GM12878 (cell line): ENCODE measurements at regions not wholly inside any gene's neighbourhood (a gene's known extent, or its start where the extent isn't known, plus 50 kb on each side); places are given as distances from the start of the nearest gene placed in this dataset.

Experiments
- ATAC-seq: fragments of 200-7000 bp; cut with Tn5 transposase; 3 replicates; pipeline ENCODE4 v1.9.1; 2020; ENCODE audit warnings: mild to moderate bottlenecking, moderate library complexity
- BruUV-seq: library from RNA; stranded (reverse); fragments of 400-500 nt; replicated peaks from 2 replicates; lab custom pipeline; 2021; lab: Mats Ljungman, UMichigan
- CTCF ChIA-PET: fragments of 300-600 bp; sonication (Branson Sonifier 250); formaldehyde crosslinking; extraction: SDS; loops from one replicate; lab custom pipeline; 2021; ENCODE audit warnings: inconsistent platforms; lab: Yijun Ruan, JAX
- POLR2A ChIA-PET: fragments of 350-600 bp; formaldehyde crosslinking; extraction: SDS; loops from one replicate; lab custom pipeline; 2021; ENCODE audit warnings: inconsistent platforms; lab: Charles Lee
- RAD21 ChIA-PET: fragments of 300-600 bp; sonication (Branson Sonifier 250); formaldehyde crosslinking; loops from one replicate; lab custom pipeline; 2023; ENCODE audit warnings: antibody characterized with exemption; ENCODE audit not compliant: unreplicated experiment; lab: Charles Lee
- SMC1A ChIA-PET: fragments of 300-600 bp; sonication (Branson Sonifier 250); formaldehyde crosslinking; loops from one replicate; lab custom pipeline; 2023; ENCODE audit not compliant: unreplicated experiment, uncharacterized antibody; lab: Charles Lee
- DNase-seq: peaks from one replicate; pipeline ENCODE4 v3.0.0-alpha.2; 2011; ENCODE audit warnings: low read depth, low spot score
- FAIRE-seq: peaks from 3 replicates; lab custom pipeline; 2011; peaks lifted over from hg19 to GRCh38; lab: Jason Lieb, UNC
- H2AFZ ChIP-seq: 2 replicates; pipeline ENCODE4 v1.6.0; 2011; ENCODE audit warnings: low read depth, low read length, control low read depth; ENCODE audit not compliant: control insufficient read depth
- H3K27ac ChIP-seq: 2 replicates; pipeline ENCODE4 v1.5.1; 2011; ENCODE audit warnings: control low read depth; ENCODE audit not compliant: control insufficient read depth, insufficient read depth
- H3K27me3 ChIP-seq, 2 experiments: replicated peaks in 1 of 2; 2 replicates each; pipeline versions ENCODE4 v1.6.0 to v1.6.1; 2011; ENCODE audit warnings: low read length in 1 of 2; ENCODE audit not compliant: control insufficient read depth in 2 of 2, insufficient read depth in 2 of 2
- H3K36me3 ChIP-seq, 2 experiments: 2 replicates each; pipeline ENCODE4 v1.5.1; 2011; ENCODE audit warnings: low read length in 1 of 2; ENCODE audit not compliant: control insufficient read depth in 2 of 2, insufficient read depth in 2 of 2
- H3K4me1 ChIP-seq: 2 replicates; pipeline ENCODE4 v1.6.1; 2011; ENCODE audit warnings: mild to moderate bottlenecking, low read length, moderate library complexity, mixed read lengths; ENCODE audit not compliant: control insufficient read depth, insufficient read depth
- H3K4me2 ChIP-seq: 2 replicates; pipeline ENCODE4 v1.6.0; 2011; ENCODE audit warnings: control low read depth; ENCODE audit not compliant: control insufficient read depth, insufficient read depth
- H3K4me3 ChIP-seq: fragments of 200-600 bp; sonication (generic); 2 replicates; pipeline ENCODE4 v1.5.1; 2016
- H3K79me2 ChIP-seq: 2 replicates; pipeline ENCODE4 v1.6.0; 2011; ENCODE audit warnings: low read length; ENCODE audit not compliant: control insufficient read depth, insufficient read depth
- H3K9ac ChIP-seq: 2 replicates; pipeline ENCODE4 v1.8.0; 2011; ENCODE audit warnings: low read length, control low read depth, mixed read lengths; ENCODE audit not compliant: control insufficient read depth, insufficient read depth
- H3K9me3 ChIP-seq: replicated peaks from 3 replicates; pipeline ENCODE4 v1.5.1; 2011; ENCODE audit warnings: mild to moderate bottlenecking, low read length; ENCODE audit not compliant: control insufficient read depth, insufficient read depth
- H4K20me1 ChIP-seq: 2 replicates; pipeline ENCODE4 v1.6.0; 2011; ENCODE audit not compliant: control insufficient read depth, insufficient read depth
- BRCA1 ChIP-seq: IDR thresholded peaks from 2 replicates; pipeline ENCODE4 v1.6.1; 2011; ENCODE audit warnings: low read depth, low read length, improper control_type of control experiment
- E2F8 ChIP-seq: fragments of 450-650 bp; IDR thresholded peaks from 2 replicates; pipeline ENCODE4 v1.6.1; 2018; ENCODE audit warnings: mild to moderate bottlenecking, low read depth, moderate library complexity; ENCODE audit not compliant: partially characterized antibody
- ELK1 ChIP-seq: IDR thresholded peaks from 2 replicates; pipeline ENCODE4 v1.6.1; 2012; ENCODE audit warnings: low read depth, low read length, improper control_type of control experiment
- EP300 ChIP-seq, 2 experiments: fragments of 150-350 bp in 1 of 2; IDR thresholded peaks; 2 replicates each; pipeline ENCODE4 v1.6.1; 2011 to 2012; ENCODE audit warnings: low read depth in 2 of 2, low read length in 2 of 2, borderline replicate concordance in 1 of 2, improper control_type of control experiment in 1 of 2, inconsistent platforms in 1 of 2; ENCODE audit not compliant: control insufficient read depth in 1 of 2
- IRF3 ChIP-seq: fragments of 450-650 bp; IDR thresholded peaks from 2 replicates; pipeline ENCODE4 v1.6.1; 2014; ENCODE audit warnings: mild to moderate bottlenecking
- IRF5 ChIP-seq: fragments of 450-650 bp; IDR thresholded peaks from 2 replicates; pipeline ENCODE4 v1.6.1; 2017; ENCODE audit warnings: borderline replicate concordance
- KDM1A ChIP-seq: fragments of 200-600 bp; sonication (generic); IDR thresholded peaks from 2 replicates; pipeline ENCODE4 v1.6.1; 2016; ENCODE audit warnings: borderline replicate concordance
- NFYA ChIP-seq: IDR thresholded peaks from 2 replicates; pipeline ENCODE4 v1.6.1; 2011; ENCODE audit warnings: low read depth, mild to moderate bottlenecking, low read length, improper control_type of control experiment, borderline replicate concordance
- PML ChIP-seq: IDR thresholded peaks from 2 replicates; pipeline ENCODE4 v1.6.1; 2012; ENCODE audit warnings: low read length, inconsistent platforms
- POLR2A ChIP-seq: IDR thresholded peaks from 2 replicates; pipeline ENCODE4 v1.6.1; 2011; ENCODE audit warnings: low read depth, mild to moderate bottlenecking, low read length
- TARDBP ChIP-seq: IDR thresholded peaks from 2 replicates; pipeline ENCODE4 v1.6.1; 2016; ENCODE audit warnings: borderline replicate concordance
- USF2 ChIP-seq: IDR thresholded peaks from 2 replicates; pipeline ENCODE4 v1.6.1; 2011; ENCODE audit warnings: low read depth, low read length, improper control_type of control experiment, borderline replicate concordance
- YY1 ChIP-seq: IDR thresholded peaks from 2 replicates; pipeline ENCODE4 v1.6.1; 2011; ENCODE audit warnings: low read depth, mild to moderate bottlenecking, low read length
- ZNF207 ChIP-seq: fragments of 450-650 bp; IDR thresholded peaks from 2 replicates; pipeline ENCODE4 v1.6.1; 2014; ENCODE audit warnings: antibody characterized with exemption, mild to moderate bottlenecking, borderline replicate concordance
- WGBS: methylation state at CpG from one replicate; pipeline ENCODE4 v1.1.6; 2016; ENCODE audit warnings: low lambda C conversion rate; ENCODE audit not compliant: insufficient replicate concordance, insufficient coverage; ENCODE audit errors: missing lambda C conversion rate; 5-methylcytosine and 5-hydroxymethylcytosine counted together
- in situ Hi-C: fragments of 300-500 bp; cut with MboI; formaldehyde crosslinking; loops from 9 replicates; pipeline ENCODE4 v1.14.3; 2018; ENCODE audit warnings: mixed read lengths
- intact Hi-C: fragments of 100-400 bp; cut with micrococcal nuclease; formaldehyde crosslinking; loops from one replicate; pipeline ENCODE4 v1.14.2; 2022; ENCODE audit not compliant: unreplicated experiment

GRCh38 chr18:57900906-57901435, 97.9 kb upstream of the ATP8B1 start:
- intact Hi-C loops, result no loop called here
- 40% methylated on average over 3 of the region's 3 CpGs for WGBS
- no TSS peak for BruUV-seq
- TF ChIP-seq IRF5 (no peak), E2F8 (no peak), NFYA (no peak), POLR2A (no peak), YY1 (no peak), USF2 (no peak), BRCA1 (no peak), EP300 (IDR thresholded peaks at IDR 0.05; ENCODE audit: borderline replicate concordance in 1 of 2, control insufficient read depth in 1 of 2, low read depth in 2 of 2, low read length in 2 of 2) (no peak), KDM1A (no peak), TARDBP (no peak), ZNF207 (no peak), ELK1 (no peak), PML (no peak), IRF3 (no peak)
- in situ Hi-C loops, result no loop called here
- ChIA-PET RAD21 (no interaction called here), SMC1A (no interaction called here), CTCF (interaction anchor here (0.8 kb wide), 1 partner anchor 449 kb away, joined by 3 read pairs; no protein-coding TSS in a partner anchor), POLR2A (no interaction called here)
- Histone ChIP-seq H3K27ac (no peak overlapping the region), H3K9me3 (no peaks in the 10 kb centered on the region), H3K4me3 (no peak overlapping the region), H2AFZ (no peak overlapping the region), H3K36me3 (no peaks in the 10 kb centered on the region), H3K9ac (no peak overlapping the region), H3K4me1 (no peaks in the 10 kb centered on the region), H4K20me1 (no peaks in the 10 kb centered on the region), H3K4me2 (no peak overlapping the region), H3K27me3 (peaks cover 0 to 1% of the 10 kb centered on the region in 2 experiments; a peak in 2 of 4 replicates), H3K79me2 (no peaks in the 10 kb centered on the region)
- FAIRE-seq, result no peak
- no peak for DNase-seq
- ATAC-seq, result no peak
